Subcutaneous abdominal adipose tissue (tissue), 5 donors: ENCODE measurements at regions not wholly inside any gene's neighbourhood (a gene's known extent, or its start where the extent isn't known, plus 50 kb on each side); places are given as distances from the start of the nearest gene placed in this dataset.
A peak's percentile ranks its signal among the peaks of the same experiment; 100 is the strongest.
"Not testable (repeated sequence)": the region's sequence is repeated elsewhere in the genome, so short reads cannot be mapped to it uniquely, and the experiment has no call there.

Experiments
- H3K27ac ChIP-seq: one replicate; pipeline ENCODE4 v1.7.0; 2013; ENCODE audit warnings: low read depth, mild to moderate bottlenecking, inconsistent platforms, low read length, moderate library complexity
- H3K27me3 ChIP-seq, 5 donors: one replicate each; pipeline ENCODE4 v1.7.0; 2013; ENCODE audit warnings: low read length in 5 of 5, inconsistent platforms in 1 of 5; ENCODE audit not compliant: control insufficient read depth in 5 of 5, insufficient read depth in 4 of 5
- H3K36me3 ChIP-seq, 5 donors: one replicate each; pipeline ENCODE4 v1.7.0; 2013; ENCODE audit warnings: low read length in 5 of 5; ENCODE audit not compliant: control insufficient read depth in 5 of 5, insufficient read depth in 5 of 5
- H3K4me1 ChIP-seq, 5 donors: one replicate each; pipeline ENCODE4 v1.7.0; 2013; ENCODE audit warnings: low read length in 5 of 5, mild to moderate bottlenecking in 3 of 5, moderate library complexity in 1 of 5; ENCODE audit not compliant: control insufficient read depth in 5 of 5, insufficient read depth in 5 of 5
- H3K4me3 ChIP-seq, 5 donors: one replicate each; pipeline ENCODE4 v1.7.0; 2013; ENCODE audit warnings: low read length in 5 of 5, low read depth in 1 of 5
- H3K9ac ChIP-seq, 5 donors: one replicate each; pipeline ENCODE4 v1.7.0; 2013; ENCODE audit warnings: low read length in 5 of 5, mild to moderate bottlenecking in 4 of 5, moderate library complexity in 3 of 5
- H3K9me3 ChIP-seq, 5 donors: one replicate each; pipeline ENCODE4 v1.7.0; 2013; ENCODE audit warnings: low read length in 5 of 5; ENCODE audit not compliant: control insufficient read depth in 5 of 5
- donor health status: healthy.
- donor health status: healthy.
- donor health status: healthy.
- donor health status: healthy.
- donor health status: healthy.

DNA sequence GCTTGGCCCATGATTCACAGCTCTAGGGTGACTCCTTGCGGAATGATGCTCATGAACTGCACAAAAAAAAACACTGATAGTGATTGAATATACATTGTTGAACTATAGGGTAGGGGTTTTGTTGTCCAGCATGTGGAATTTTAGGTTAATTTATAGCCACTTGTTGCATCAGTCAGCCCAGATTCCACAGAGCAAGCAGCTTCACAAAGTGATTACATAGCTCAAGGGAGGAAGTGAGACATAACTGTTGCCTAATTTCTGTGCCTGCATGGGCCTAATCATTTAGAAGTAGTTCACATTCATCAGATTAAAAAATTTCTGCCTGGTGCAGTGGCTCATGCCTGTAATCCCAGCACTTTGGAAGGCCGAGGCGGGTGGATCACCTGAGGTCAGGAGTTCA lies 142.2 kb upstream of the ZNF722 start:
- not testable (repeated sequence) for H3K4me1 ChIP-seq, H3K27me3 ChIP-seq, H3K9ac ChIP-seq, H3K4me3 ChIP-seq, H3K27ac ChIP-seq, H3K36me3 ChIP-seq
- peaks cover 2 to 35% (median 20%) of the 10 kb centered on the region in 5 donors for H3K9me3 ChIP-seq

DNA sequence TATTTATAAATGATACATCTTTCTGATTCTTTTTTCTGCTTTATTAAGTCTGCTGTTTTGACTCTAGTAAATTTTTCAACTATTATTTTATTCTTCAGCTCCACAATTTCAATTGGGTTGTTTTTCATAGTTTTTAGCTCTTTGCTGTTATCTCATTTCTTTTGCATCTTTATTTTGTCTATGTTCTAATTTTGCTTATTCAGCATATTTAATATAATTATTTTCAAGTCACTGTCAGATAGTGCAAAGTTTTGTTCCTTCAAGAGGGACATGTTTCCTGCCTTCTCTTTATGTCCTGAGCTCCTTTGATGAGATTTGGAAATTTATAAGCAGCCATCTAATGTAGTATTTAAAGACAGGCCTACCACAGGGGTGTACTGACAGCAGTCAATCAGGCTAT lies 131.5 kb upstream of the ZNF722 start:
- no peak overlapping the region for H3K27ac ChIP-seq
- H3K27me3 ChIP-seq, result no peaks in the 10 kb centered on the region
- no peak overlapping the region for H3K4me3 ChIP-seq
- H3K9ac ChIP-seq, result no peak overlapping the region
- no peaks in the 10 kb centered on the region for H3K4me1 ChIP-seq
- H3K36me3 ChIP-seq, result no peaks in the 10 kb centered on the region
- peaks cover 0 to 50% (median 46%) of the 10 kb centered on the region in 5 donors for H3K9me3 ChIP-seq

DNA sequence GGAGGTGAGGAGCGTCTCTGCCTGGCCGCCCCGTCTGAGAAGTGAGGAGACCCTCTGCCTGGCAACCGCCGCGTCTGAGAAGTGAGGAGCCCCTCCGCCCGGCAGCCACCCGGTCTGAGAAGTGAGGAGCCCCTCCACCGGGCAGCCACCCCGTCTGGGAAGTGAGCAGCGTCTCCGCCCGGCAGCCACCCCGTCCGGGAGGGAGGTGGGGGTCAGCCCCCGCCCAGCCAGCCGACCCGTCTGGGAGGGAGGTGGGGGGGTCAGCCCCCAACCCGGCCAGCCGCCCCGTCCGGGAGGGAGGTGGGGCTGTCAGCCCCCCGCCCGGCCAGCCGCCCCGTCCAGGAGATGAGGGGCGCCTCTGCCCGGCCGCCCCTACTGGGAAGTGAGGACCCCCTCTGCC lies 124.4 kb upstream of the ZNF722 start:
- peaks cover 18 to 77% (median 53%) of the 10 kb centered on the region in 5 donors for H3K9me3 ChIP-seq
- not testable (repeated sequence) for H3K4me1 ChIP-seq

DNA sequence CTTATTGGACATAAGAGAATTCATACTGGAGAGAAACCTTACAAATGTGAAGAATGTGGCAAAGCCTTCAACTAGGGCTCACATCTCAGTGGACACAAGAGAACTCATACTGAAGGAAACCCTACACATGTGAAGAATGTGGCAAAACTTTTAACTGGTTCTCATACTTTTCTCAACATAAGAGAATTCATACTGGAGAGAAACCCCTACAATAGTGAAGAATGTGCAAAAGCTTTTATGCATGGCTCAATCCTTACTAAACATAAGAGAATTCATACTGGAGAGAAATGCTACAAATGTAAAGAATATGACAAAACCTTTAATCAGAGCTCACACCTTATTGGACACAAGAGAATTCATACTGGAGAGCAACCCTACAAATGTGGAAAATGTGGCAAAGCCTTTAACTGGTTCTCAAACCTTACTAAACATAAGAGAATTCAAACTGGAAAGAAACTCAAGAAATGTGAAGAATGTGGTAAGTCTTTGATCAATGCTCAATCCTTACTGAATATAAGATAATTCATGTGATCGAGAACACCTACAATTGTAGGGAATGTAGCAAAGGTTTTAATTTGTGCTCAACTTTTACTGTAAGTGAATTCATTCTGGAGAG lies 121.8 kb upstream of the ZNF722 start:
- peak overlapping the region in 3 of 5 donors; percentile 26 to 38 (median 35) for H3K4me3 ChIP-seq
- peaks cover 33 to 81% (median 65%) of the 10 kb centered on the region in 5 donors for H3K9me3 ChIP-seq
- H3K36me3 ChIP-seq, result no peaks in the 10 kb centered on the region

More for the DNA sequence above, 124.4 kb upstream of the ZNF722 start:
- not testable (repeated sequence) for H3K4me3 ChIP-seq, H3K9ac ChIP-seq, H3K36me3 ChIP-seq, H3K27me3 ChIP-seq, H3K27ac ChIP-seq

DNA sequence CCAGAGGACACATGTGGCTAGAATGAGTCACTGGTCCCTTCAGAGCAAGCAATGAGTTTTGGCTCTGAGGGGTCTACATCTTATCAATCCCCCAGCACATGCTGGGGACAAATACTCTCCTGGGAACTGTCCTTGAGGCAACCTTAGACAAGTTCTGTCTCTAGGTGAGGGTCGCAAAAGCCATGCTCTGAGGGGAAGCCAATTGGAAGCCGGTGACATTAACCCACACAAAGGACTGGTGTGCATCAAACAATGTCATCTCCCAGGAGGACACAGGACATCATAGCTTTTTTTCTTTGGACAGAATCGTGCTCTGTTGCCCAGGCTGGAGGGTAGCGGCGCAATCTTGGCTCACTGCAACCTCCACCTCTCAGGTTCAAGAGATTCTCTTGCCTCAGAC lies 111.6 kb upstream of the ZNF722 start:
- Histone ChIP-seq H3K4me1 (no peaks in the 10 kb centered on the region), H3K27me3 (peaks cover 0 to 4% (median 0%) of the 10 kb centered on the region in 5 donors), H3K9ac (no peak overlapping the region), H3K4me3 (peak overlapping the region in 2 of 5 donors; percentile 34 to 48), H3K27ac (no peak overlapping the region), H3K36me3 (no peaks in the 10 kb centered on the region), H3K9me3 (peaks cover 13 to 82% (median 56%) of the 10 kb centered on the region in 5 donors)

More for the DNA sequence above, 121.8 kb upstream of the ZNF722 start:
- no peaks in the 10 kb centered on the region for H3K4me1 ChIP-seq
- H3K27me3 ChIP-seq, result no peaks in the 10 kb centered on the region
- H3K9ac ChIP-seq, result no peak overlapping the region
- H3K27ac ChIP-seq, result no peak overlapping the region

DNA sequence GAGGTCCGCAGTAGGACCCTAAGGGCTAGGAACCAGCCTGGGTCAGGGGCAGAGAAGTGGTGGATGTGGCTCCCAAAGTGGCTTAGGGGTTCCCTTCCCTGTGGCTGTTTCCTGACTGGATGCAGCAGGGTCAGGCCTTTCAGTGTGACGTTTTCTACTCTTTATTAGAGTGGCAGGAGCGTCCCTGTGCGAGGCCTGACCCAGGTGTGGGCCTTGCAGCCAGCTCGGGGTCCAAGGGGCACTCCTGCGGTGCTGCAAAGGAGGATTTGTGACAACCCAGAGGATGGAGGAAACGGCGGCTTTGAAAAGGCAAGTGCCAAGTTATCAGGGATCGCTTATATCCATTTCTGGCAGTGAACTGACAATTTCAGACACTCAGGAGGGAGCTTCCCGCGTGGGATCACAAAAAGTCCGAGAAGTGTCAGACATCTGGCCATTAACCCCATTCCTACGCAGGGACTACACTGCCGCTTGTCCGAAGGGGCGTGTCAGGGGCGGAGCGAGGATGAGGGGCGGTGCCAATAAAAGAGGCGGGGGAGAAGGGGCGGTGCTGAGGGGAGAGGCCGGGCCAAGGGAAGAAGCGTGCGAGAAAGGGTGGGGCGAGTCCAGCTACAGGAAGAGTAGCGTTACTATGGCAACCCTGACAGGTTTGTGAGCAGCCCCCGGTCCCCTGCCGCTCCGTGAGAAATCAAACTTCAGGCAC lies 98.8 kb upstream of the ZNF722 start:
- Histone ChIP-seq H3K27me3 (no peaks in the 10 kb centered on the region), H3K27ac (peak overlapping the region; percentile 41), H3K9ac (peak overlapping the region in 3 of 5 donors; percentile 17 to 62 (median 31)), H3K4me3 (peak overlapping the region; percentile 85 to 96 (median 95)), H3K9me3 (peaks cover 0 to 21% (median 9%) of the 10 kb centered on the region in 5 donors), H3K36me3 (no peaks in the 10 kb centered on the region), H3K4me1 (peaks cover 0 to 21% (median 15%) of the 10 kb centered on the region in 5 donors)

DNA sequence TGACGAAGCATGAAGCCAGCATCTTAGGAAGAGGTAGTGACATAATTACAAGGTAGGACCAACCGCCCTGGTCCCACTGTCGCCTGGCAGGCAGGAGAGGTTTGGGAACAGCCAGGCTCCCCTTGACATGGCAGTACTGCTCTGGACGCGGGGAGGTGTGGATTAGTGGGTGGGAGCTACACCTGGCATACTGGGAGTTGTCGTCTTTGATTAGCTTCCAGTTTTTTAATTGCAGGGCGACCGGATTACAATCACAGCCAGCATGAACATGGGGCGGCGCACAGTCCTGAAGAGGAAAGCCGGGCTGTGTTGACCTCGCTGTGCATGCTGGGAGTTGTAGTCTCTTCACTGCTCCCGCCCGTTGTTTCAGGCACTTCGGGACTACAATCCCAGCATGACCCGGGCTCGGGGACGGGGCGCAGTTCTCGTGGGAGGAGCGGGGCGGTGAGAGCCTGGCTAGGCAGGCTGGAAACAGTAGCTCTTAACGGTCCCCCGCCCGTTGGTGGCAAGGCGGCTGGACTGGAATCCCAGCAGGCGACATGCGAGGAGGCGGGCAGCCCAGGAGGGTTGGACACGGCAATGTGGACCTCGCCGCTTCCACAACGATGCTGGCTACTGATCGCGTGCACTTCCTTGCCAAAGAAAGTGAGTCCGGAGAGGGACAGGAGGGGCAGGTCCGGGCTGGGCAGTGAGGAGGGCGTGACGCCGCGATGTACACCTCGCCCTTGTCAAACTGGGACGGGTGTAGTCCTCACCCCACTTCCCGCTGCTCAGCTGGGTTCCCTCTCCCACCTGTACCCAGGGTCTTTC lies 98.0 kb upstream of the ZNF722 start:
- Histone ChIP-seq H3K9me3 (peaks cover 0 to 21% (median 9%) of the 10 kb centered on the region in 5 donors), H3K36me3 (no peaks in the 10 kb centered on the region), H3K4me1 (peaks cover 0 to 21% (median 15%) of the 10 kb centered on the region in 5 donors), H3K4me3 (peak overlapping the region; percentile 85 to 96 (median 95)), H3K9ac (peak overlapping the region in 4 of 5 donors; percentile 17 to 68 (median 46)), H3K27ac (peak overlapping the region; percentile 41), H3K27me3 (no peaks in the 10 kb centered on the region)

DNA sequence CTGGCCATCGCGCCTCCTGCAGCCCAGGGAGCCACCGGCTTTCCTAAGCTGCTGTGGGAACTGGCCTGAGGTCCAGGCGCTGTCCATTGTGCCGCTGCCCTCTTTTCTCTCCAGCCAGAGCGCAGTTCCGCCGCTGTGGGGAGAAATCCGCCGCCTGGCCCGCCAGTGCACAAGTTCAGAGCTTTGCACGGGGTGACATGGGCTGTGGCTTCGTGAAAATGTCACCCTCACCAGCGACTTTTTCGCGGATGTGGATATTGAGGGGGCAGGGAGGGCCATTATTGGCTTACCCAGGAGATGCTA lies 97.5 kb upstream of the ZNF722 start:
- Histone ChIP-seq H3K4me3 (peak overlapping the region; percentile 29 to 95 (median 90)), H3K9me3 (peaks cover 0 to 21% (median 9%) of the 10 kb centered on the region in 5 donors), H3K9ac (peak overlapping the region in 3 of 5 donors; percentile 31 to 68 (median 62)), H3K4me1 (peaks cover 0 to 21% (median 15%) of the 10 kb centered on the region in 5 donors)
- not testable (repeated sequence) for H3K36me3 ChIP-seq, H3K27me3 ChIP-seq, H3K27ac ChIP-seq

DNA sequence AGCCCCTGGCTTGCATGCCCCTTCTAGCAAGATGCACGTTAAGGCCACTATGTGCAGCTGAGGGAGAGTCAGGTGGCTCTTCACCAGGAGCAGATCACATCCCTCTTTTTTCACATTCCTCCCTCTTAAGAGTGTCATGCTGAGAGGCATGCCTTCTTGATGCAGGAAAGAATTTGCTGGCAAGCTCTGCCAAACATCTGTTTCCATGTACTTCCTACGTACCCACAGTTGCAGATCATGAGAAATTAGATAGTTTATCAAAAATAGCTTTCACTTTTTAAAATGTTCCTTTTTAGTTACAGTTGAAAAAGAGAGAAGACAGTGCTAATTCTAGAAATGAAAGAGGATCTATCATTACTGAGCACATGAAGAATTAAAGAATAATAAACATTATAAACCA lies 79.7 kb upstream of the ZNF722 start:
- Histone ChIP-seq H3K27ac (no peak overlapping the region), H3K9me3 (no peaks in the 10 kb centered on the region), H3K27me3 (no peaks in the 10 kb centered on the region), H3K4me1 (no peaks in the 10 kb centered on the region), H3K36me3 (no peaks in the 10 kb centered on the region), H3K4me3 (no peak overlapping the region), H3K9ac (no peak overlapping the region)

DNA sequence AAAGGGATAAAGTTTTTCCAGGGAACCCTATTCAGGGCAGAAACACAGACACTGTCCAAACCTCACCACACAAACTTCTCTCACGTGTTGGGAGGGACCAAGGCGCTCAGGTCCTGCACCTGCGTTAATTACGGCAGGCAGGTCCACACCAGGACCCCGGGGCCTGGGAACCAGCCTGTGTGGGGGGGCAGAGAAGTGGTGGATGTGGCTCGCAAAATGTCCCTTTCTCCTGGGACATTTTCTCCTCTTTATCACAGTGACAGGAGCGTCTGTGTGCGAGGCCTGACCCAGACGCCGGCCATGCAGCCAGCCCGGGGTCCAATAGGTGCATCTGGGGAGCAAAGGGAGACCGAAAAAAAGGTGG lies 73.4 kb upstream of the ZNF722 start:
- no peak overlapping the region for H3K27ac ChIP-seq
- H3K4me1 ChIP-seq, result peaks cover 0 to 15% (median 14%) of the 10 kb centered on the region in 5 donors
- H3K9me3 ChIP-seq, result peaks cover 0 to 6% (median 0%) of the 10 kb centered on the region in 5 donors
- peak overlapping the region; percentile 79 to 99 (median 98) for H3K4me3 ChIP-seq
- H3K9ac ChIP-seq, result peak overlapping the region in 4 of 5 donors; percentile 48 to 64 (median 60)
- no peaks in the 10 kb centered on the region for H3K36me3 ChIP-seq
- no peaks in the 10 kb centered on the region for H3K27me3 ChIP-seq
